HG03175 (cell line): ENCODE measurements at regions not wholly inside any gene's neighbourhood (a gene's known extent, or its start where the extent isn't known, plus 50 kb on each side); places are given as distances from the start of the nearest gene placed in this dataset.

ENCODE experiments used
- ATAC-seq: cut with Tn5 transposase; IDR thresholded peaks from one replicate; pipeline ENCODE4 v1.9.1; 2021; ENCODE audit warnings: mild to moderate bottlenecking, moderate library complexity; ENCODE audit not compliant: unreplicated experiment

- no peak for ATAC-seq
These were observed 202.7 kb upstream of the MVB12B start for GRCh38 chr9:126123927-126124326.

DNA sequence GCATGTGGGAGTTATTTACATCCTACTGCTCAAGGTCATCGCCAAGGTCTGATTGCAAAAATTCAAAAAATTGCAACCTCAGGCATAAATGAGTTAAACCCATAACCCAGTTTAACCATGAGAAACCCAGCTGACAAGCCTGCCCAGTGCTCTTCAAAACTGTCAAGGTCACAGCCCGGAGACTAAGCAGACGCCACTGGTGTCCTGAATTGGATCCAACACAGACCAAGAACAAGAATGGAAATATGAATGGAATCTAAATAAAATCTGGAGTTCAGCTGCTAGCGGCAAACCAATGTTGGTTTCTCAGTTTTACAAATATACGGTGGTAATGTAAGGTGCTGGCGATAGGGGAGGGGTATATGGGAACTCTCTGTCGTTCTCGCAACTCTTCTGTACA is 201.5 kb upstream of the MVB12B start:
- ATAC-seq = no peak

DNA sequence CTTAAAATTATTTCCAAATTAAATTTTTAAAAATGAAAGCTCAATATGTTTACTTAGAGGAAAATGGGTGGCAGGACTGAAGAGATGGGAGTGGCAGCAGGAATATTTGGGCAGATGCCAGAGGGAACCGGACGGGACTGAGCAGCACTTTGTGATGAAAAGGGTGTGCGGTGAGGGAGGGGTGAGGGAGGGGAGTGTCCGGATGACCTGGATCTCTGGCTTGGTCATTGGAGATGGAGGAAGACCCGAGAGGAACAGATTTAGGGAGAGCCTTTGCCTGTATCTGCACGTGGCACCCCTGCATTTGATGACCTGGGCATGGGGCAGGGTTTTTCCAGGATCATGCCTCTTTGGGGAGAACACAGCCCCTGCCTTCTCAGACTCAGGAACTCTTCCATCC is 201.1 kb upstream of the MVB12B start:
- no peak for ATAC-seq

DNA sequence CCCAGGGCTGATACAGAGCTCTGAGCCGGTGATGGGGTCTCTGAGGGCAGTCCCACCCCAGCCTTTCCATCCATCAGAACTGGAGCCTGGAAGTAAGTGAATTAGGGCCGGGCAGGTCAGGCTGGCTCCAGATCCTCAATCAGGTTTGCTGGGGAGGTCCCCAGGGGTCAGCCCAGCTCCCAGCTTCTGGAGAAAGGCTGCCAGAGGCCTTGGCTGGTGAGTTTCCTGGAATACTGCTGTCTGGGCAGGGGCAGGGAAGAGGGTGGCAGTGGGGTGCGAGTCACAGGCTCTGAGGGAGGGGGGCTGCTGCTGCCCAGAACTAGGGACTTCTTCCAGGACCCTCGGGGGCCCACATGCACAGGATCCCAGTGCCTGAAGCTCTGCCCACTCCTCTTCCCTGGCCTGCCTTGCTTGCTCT is 200.6 kb upstream of the MVB12B start:
- ATAC-seq = no peak

DNA sequence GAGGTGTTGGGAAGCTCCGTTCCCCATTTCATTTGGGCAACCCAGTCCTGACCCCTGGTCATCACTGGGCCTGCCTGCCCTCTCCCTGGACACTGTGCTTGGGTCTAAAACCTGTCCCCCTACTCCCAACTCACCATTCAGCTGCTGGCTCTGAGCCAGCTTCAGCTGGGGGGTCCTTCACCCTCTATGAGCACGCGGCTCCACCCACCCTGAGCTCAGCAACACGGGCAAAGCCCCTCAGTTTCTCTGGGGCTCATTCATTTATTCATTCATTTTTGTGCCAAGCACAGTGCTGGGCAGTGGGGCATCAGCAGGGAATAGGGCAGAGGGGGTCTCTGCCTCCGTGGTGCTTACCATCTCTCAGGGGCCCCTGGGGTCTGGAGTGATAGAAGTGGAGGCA is 199.8 kb upstream of the MVB12B start:
- ATAC-seq = no peak

DNA sequence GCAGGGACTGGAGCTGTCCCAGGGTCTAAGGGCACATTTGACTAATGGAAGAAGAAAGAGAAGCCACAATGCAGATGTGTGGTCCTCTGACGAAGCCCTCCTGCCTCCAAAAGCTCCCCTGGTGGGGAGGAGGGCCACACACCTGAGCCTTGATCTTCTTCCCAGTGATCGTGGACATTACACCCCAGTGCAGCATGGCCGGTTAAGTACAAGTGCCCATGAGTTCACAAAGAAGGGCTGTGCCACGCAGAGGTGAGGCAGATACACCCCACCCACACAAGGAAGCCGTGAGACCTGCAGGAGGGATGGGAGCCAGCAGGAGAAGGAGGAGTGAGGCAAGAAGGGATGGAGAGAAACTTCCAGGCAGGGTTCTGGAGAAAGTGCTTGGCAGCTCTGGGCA is 199.0 kb upstream of the MVB12B start:
- no peak for ATAC-seq

- no peak for ATAC-seq
These were observed 198.0 kb upstream of the MVB12B start for GRCh38 chr9:126128494-126129142.

DNA sequence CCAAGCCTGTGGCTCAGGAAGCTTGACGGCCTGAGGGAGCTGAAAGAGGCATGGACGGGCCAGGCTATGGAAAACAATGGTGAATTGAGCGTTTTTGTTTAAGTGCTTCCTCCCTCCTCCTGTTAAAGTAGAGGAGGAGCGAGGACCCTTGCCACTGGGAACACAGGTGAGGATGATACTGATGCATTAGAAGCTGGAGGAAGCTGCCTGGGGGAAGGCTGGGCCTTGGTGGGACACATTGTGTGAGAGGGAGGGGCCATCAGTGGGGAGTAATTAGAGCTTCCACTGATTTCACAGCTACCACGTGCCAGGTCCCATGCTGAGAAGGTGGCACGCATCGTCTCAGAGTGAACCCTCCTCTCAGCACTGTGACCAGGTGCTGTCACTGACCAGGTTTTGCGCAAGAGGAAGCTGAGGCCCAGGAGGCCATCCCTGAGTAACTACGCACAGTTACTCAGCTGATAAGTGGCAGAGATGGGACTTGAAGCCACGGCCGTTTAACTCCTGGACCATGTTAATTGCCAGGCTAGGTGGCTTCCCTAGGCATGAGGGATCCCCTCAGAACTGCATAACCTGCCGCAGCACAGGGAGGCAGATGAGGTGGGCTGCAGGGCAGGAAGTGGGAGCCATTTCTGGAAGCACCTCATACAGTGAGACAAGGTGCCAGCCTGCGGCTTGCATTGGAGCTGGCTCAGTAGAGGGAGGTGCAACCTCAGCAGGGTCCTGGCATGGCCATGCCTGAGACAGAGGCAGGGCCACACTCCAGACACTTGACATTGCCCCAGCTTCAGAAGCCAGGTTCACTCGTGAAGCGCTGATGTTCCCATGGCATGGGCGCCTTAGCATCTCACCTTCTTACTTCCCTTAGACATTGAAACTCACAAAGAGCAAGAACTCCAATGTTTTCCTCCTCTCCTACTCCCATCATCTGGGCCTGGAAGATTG is 195.3 kb upstream of the MVB12B start:
- ATAC-seq = no peak

DNA sequence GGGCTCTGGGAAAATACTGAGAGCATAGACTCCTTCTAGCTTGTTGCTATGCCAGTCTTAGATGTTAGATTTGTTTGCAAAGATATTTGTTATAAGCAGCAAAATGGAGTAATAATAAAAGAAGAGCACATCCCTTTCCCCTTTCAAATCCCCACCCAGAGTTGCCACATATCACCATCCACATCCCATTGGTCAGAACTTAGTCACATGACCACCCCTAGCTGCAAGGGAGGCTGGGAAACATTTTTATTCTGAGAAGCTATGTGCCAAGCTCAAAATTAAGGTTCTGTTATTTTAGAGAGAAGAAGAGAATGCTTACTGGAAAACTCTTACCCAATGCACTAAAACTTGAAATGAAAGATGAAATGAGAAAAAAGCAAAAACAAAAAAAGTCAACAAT is 193.9 kb upstream of the MVB12B start:
- no peak for ATAC-seq

DNA sequence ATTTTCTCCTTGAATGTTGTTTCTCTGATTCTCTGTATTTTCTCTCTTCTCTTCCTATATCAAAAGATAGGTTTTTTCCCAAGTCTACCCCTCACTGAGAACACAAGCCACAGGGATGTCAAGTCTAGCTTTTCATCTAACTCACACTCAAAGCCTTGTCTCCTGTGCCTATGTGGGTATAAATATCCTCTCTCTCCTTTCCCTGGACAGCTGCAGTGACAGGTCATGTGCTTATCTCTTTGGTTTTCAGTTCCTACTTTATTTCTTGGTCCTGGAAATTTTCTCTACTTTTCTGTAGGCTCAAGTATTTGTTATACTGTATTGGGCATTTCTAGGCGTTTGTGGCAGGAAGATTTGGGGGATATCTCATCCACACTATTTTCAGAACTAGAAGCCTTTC is 182.4 kb upstream of the MVB12B start:
- no peak for ATAC-seq

- ATAC-seq = no peak
These were observed 181.8 kb upstream of the MVB12B start for GRCh38 chr9:126144603-126145456.

DNA sequence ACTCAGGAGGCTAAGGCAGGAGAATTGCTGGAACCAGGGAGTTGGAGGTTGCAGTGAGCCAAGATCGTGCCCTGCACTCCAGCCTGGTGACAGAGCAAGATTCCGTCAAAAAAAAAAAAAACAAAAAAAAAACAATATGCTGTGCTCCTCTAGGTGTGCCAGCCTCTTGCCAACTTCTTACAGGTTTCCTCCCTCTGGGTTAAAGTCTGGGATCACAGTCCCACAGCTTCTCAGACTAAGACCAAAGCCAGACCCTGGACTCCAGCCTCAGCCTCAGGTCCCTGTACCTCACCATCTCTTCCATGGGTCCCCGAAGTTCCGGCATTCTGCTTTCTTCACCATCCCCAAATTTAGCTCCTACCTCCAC is 180.8 kb upstream of the MVB12B start:
- no peak for ATAC-seq

GRCh38 chr9:126146254-126147145 is 180.1 kb upstream of the MVB12B start:
- ATAC-seq = no peak

DNA sequence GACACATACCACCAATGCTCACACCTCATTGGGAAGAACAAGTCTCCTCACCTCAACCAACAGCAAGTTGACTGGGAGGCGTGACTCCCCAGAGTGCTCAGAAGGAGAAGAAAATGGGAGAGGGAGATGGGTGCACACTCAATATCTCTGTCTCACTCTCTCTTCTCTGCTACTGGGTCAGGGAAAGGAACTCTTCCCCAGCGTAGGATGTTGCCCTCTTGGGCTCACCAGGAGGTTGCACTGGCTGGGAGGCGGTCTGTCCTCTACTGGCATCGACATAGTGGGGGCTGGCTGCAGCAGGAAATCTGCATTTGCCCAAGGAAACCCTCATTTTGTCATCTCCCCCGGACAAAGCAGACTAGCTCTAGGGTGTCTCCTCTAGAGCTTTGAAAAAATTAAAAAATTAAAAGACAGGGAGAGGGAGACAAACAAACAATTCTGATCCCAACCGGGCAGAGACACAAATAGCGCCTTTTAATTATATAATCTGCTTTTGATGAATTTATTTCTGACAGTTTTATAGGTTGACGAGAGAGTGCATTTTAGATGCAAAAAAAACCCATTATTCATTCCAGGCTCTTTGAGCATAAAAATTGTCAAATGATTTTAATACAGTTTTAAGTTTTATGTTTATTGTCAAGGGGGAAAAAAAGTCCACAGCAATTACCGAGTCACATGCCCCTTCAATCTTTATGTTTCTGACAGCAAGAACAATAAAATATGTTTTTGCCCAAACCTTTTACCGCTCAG is 179.3 kb upstream of the MVB12B start:
- ATAC-seq = no peak

DNA sequence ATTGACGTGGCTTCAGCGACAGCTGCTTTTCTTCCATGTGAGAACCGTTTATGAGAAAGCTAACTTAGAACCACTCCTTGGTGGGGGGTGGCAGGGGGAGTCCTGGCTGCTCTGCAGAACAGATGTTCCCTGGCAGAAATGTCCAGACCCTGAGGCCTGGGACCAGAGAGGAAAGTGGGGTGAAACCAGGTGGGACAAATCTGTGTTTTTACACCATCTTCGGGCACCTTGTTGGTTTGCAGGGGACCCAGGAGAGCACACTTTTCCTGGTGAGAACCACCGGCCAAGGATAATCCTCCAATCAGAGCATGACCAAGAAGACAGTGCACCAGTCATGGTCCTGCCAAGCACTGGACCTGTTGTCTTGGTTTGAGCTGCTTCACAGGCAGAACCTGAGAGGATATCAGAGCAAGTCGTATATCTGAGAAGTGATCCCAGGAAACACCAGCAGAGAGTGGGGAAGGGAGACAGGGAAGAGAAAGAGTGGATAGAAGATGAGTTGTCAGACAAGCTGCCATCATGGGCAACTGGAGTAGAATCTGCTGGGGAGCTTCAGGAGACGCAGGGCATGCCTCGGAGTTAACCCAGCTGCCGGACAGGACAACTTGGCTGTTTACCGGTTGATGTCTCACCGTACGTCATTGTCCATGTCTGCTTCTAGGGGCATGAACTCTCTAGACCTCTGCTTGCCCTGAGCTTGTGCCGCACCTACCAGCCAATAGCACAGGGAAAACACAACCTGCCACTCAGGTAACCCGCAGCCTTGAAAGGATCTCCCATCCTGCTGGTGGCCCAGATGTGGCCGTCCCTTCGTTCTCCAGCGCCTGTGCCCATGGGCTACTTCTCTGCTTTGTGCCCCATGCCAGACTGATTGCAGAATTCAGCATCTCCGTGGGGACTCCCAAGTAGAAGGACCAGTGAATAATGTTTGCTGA is 178.4 kb upstream of the MVB12B start:
- no peak for ATAC-seq

DNA sequence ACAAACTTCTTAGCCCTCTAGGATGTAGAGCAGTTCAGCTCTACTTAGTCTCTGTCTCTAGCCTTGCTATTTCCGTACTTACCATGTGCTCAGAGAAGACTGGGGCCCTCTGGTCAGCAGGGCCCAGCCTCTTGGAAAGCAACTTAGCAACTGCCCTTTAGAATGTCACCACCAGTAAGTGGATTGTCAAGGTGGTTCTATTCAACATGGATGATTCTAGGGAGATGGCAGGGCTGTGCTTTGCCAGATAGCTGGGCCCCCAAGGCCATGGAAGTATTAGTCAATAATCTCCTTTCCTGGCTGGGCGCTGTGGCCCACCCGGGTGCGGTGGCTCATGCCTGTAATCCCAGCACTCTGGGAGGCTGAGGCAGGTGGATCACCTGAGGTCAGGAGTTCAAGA is 177.6 kb upstream of the MVB12B start:
- ATAC-seq = no peak

DNA sequence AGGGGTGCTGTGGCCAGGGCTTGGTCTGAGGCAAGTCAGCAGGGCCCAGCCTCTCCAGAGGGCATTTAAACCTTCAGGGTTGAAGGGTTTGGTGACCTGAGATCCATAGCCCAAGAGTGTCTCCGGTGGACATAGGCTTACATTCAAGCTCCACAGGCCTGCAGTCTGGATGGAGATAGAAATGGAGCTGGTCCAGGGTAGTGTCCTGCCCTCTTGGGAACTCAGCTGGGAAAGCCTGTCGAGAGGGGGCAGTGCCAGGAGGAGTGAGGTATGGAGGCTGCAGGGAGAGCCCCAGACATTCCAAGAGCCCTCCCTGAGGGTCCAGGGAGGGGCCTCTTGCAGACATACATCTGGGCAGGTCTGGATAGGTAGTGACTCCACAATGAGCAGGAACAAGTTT is 177.0 kb upstream of the MVB12B start:
- no peak for ATAC-seq

DNA sequence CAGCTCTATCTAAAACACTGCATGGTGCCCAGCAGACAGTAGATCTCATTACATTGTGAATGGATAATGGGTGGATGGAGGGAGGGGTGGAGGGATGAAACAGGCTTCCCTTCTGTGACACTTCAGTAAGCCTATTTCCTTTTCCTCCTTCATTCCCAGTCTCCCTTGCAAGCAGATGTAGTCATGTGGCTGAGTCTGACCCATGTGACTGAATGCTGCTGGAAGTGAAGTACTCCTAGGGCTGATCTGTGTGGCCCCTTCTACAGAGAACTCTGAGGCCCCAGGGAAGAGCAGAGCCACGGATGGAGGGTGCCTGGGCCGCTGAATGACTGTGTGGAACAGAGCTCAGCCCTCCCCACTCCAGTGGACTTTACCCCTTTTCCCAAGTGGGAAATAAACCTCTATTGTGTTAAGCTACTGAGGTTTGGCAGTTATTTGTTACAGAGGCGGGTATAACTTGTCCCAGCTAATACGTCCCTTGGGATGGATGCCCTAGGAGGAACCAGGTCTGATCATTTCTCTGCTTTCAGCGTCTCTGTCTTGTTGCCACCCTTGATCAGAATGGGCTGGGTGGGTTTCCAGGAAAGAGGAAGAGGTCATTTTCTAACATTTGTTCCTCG is 176.1 kb upstream of the MVB12B start:
- no peak for ATAC-seq
